Effector memory CD4-positive, alpha-beta T cell (primary cell): ENCODE measurements at regions not wholly inside any gene's neighbourhood (a gene's known extent, or its start where the extent isn't known, plus 50 kb on each side); places are given as distances from the start of the nearest gene placed in this dataset.

Source experiments
- DNase-seq, 3 donors: peaks; one replicate each; pipeline ENCODE4 v3.0.0-alpha.2; 2020
- H3K27ac ChIP-seq: 2 replicates; pipeline ENCODE4 v1.7.0; 2013; ENCODE audit warnings: mild to moderate bottlenecking, low read length, moderate library complexity; ENCODE audit not compliant: insufficient read depth, poor library complexity, severe bottlenecking
- H3K27me3 ChIP-seq: replicated peaks from 2 replicates; pipeline ENCODE4 v1.7.0; 2013; ENCODE audit warnings: mild to moderate bottlenecking, low read length; ENCODE audit not compliant: insufficient read depth, control insufficient read depth, poor library complexity, severe bottlenecking
- H3K36me3 ChIP-seq: 2 replicates; pipeline ENCODE4 v1.7.0; 2013; ENCODE audit warnings: mild to moderate bottlenecking, low read length, moderate library complexity; ENCODE audit not compliant: control insufficient read depth, insufficient read depth
- H3K4me1 ChIP-seq: 2 replicates; pipeline ENCODE4 v1.7.0; 2013; ENCODE audit warnings: low read length, mild to moderate bottlenecking; ENCODE audit not compliant: control insufficient read depth, insufficient read depth, poor library complexity, severe bottlenecking
- H3K4me3 ChIP-seq: 2 replicates; pipeline ENCODE4 v1.7.0; 2013; ENCODE audit warnings: low read length, low read depth, mild to moderate bottlenecking; ENCODE audit not compliant: insufficient read depth, poor library complexity, severe bottlenecking
- H3K9me3 ChIP-seq: 2 replicates; pipeline ENCODE4 v1.7.0; 2013; ENCODE audit warnings: mild to moderate bottlenecking, low read length, moderate library complexity; ENCODE audit not compliant: control insufficient read depth

DNA sequence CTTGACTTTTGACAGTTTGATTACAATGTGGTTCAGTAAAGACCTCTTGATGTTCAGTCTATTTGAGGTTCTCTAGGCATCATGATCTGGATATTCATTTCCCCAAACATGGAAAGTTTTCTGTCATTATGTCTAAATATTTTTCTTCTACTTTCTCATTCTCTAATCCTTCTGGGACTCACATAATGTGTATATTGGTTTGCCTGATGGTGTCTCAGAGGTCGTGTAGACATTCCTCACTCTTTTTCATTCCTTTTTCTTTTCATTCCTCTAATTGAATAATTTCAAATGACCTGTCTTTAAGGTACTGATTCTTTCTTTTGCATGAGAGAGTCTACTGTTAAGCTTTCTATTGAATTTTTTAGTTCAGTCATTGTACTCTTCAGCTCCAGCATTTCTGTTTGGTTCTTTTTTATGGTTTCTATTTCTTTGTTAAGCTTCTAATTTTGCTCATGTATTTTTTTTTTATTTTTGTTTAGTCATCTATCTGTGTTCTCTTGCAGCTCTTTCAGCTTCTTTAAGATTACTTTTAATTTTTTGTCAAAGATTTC, 158.4 kb downstream of the GDAP2 start:
- Histone ChIP-seq H3K36me3 (no peaks in the 10 kb centered on the region), H3K27ac (no peak overlapping the region)
- DNase-seq = no peak

DNA sequence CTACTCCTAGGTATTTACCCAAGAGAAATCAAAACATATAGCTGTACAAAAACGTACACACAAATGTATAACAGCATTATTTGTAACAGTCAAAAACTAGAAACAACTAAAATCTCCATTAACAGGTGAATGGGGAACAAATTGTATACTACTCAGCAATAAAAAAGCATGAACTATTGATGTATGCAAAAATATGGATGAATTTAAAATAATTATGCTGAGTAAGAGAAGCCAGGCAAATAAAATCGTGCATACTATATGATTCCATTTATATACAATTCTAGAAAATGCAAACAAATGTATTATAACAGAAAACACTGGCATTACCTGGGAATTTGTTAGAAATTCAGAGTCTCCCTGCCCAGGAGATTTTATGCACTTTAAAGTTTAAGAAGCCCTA, 150.1 kb downstream of the GDAP2 start:
- Histone ChIP-seq H3K36me3 (no peaks in the 10 kb centered on the region), H3K4me3 (no peak overlapping the region), H3K9me3 (no peaks in the 10 kb centered on the region), H3K27ac (no peak overlapping the region), H3K27me3 (no peaks in the 10 kb centered on the region), H3K4me1 (no peaks in the 10 kb centered on the region)
- DNase-seq = no peak

More for the DNA sequence above, 158.4 kb downstream of the GDAP2 start:
- Histone ChIP-seq H3K9me3 (peaks cover 4% of the 10 kb centered on the region), H3K4me1 (no peaks in the 10 kb centered on the region), H3K27me3 (no peaks in the 10 kb centered on the region), H3K4me3 (no peak overlapping the region)

DNA sequence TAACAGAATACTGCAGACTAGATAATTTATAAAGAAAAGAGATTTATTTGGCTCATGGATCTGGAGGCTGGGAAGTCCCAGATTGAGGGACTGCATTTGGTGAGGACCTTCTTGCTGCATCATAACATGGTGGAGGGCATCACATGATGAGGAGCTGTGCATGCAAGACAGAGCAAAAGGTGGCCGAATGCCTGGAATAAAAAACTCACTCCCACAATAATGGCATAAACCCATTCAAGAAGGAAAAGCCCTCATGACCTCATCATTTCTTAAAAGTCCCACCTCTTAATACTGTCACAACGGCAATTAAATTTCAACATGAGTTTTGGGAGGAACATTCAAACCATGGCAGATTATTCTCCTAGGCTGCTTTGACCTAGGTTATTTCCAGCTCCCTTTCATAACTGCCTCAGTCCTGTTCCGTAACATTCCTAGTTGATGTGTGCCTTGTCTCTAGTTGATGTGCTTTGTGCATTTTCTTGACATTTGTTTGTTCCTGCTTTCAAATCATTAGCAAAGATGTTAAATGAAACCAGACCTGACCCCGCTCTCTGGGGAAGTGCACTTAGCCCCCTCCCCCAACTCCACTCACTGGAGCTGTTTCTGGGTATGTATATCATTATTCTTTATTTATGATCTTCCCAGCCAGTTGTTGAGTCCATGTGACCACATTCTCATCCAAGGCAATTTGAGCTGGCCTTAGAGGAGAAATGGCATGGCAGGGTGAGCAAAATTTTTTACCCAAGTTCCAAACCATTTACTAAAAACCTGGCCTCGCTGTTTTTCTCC, 148.5 kb downstream of the GDAP2 start:
- Histone ChIP-seq H3K9me3 (no peaks in the 10 kb centered on the region), H3K27ac (no peak overlapping the region)
- no peak for DNase-seq

DNA sequence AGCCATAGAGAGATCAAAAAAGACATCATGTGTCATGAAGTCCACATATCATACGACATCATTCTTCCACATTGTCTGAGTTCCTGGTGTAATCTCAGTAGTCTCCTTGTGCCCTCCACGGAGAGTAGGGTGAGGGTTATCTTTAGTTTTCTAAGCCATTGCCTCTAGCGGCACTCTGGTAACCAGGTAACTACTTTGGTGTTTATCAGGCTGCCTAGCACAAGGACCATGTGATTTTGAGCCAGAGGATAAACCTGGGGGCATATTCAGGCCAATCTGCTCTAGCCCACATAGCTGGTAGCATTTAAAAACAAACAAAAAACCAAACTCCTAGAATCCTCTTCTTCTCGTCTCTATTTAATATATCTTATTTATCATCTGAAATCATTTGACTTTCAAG, 147.4 kb downstream of the GDAP2 start:
- no peaks in the 10 kb centered on the region for H3K9me3 ChIP-seq
- H3K36me3 ChIP-seq = no peaks in the 10 kb centered on the region
- H3K27ac ChIP-seq = no peak overlapping the region
- no peak for DNase-seq
- H3K27me3 ChIP-seq = no peaks in the 10 kb centered on the region
- H3K4me3 ChIP-seq = no peak overlapping the region
- H3K4me1 ChIP-seq = no peaks in the 10 kb centered on the region

More for the DNA sequence above, 148.5 kb downstream of the GDAP2 start:
- Histone ChIP-seq H3K4me3 (no peak overlapping the region), H3K36me3 (no peaks in the 10 kb centered on the region), H3K4me1 (no peaks in the 10 kb centered on the region), H3K27me3 (no peaks in the 10 kb centered on the region)

DNA sequence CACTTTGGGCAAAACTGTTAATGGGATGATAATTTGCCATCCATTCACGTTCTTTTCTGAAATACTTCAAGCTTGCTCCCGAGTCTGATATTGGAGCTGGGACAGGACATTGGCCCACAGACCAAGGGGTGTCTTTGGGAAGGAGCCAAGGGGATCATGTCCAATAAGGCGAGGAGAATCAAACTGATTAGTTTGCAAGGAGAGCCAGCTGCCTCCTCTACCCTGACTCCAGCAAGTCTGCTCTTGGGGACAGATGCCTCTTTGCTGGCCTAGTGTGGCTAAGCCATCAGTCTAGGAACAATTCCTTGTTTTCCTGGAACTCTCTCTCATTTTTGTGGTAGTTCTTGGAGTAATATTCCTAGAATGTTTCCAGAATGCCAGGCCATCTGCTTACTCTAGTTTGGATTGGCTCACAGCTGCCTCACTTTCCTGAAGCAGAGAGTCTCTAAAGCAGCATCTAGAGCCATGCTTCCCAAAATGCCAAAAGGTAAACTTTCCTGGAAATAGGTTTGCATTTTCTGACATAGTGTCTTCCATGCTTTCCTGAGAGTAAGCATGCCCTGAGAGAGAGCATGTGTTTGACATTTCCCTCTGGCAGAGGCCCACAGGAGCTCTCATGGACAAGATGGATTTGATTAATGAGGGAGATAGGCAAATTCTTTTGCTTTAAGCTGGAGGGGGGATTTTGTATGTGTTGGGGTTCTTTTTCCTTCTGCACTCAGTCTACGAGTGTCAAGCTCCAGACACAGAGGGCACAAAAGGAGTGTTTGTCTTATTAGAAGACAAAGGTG, 145.6 kb downstream of the GDAP2 start:
- no peak overlapping the region for H3K27ac ChIP-seq
- no peaks in the 10 kb centered on the region for H3K36me3 ChIP-seq
- no peak for DNase-seq

DNA sequence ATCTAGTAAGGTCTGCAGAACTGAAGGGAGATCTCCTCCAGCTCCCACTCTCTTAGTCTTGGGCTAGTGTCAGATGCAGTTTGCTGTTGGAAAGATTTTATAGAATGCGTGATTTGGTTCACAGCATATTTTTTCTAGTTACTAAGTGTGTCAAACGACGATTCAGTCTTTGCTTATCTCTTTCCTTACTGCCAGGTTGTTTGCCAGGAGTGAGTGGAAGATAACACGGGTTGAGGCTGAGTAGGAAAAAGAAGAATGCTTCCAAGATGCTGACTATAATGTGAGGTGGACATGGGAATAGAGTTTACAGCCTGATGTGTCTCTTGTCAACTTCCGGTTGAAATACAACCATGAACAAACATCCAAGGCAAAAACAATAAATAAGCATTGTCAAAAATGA, 141.4 kb downstream of the GDAP2 start:
- no peak for DNase-seq

More for the DNA sequence above, 145.6 kb downstream of the GDAP2 start:
- H3K9me3 ChIP-seq = no peaks in the 10 kb centered on the region
- no peak overlapping the region for H3K4me3 ChIP-seq
- H3K27me3 ChIP-seq = no peaks in the 10 kb centered on the region
- no peaks in the 10 kb centered on the region for H3K4me1 ChIP-seq

DNA sequence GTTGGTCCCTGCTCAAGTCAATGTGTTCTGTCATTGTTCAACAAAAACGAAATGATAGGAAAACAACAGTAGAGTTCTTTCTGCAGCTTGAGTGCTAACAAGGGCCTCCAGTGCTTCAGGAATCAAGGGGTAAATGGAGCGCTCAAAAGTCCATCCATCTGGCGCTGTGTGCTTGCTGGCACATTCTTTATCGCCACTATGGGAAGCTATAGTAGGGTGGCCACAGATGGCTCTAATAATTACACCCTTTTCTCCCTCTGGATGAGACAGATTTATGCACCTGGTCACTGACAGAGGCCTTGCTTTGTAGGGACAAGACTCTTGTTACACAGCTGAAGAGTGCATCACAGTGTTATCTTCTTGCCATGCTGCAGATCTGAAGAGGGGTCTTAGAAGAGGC, 136.0 kb downstream of the GDAP2 start:
- Histone ChIP-seq H3K9me3 (no peaks in the 10 kb centered on the region), H3K27ac (no peak overlapping the region), H3K4me3 (no peak overlapping the region), H3K27me3 (no peaks in the 10 kb centered on the region), H3K4me1 (no peaks in the 10 kb centered on the region), H3K36me3 (no peaks in the 10 kb centered on the region)
- no peak for DNase-seq

More for the DNA sequence above, 141.4 kb downstream of the GDAP2 start:
- no peak overlapping the region for H3K4me3 ChIP-seq
- no peaks in the 10 kb centered on the region for H3K36me3 ChIP-seq
- no peaks in the 10 kb centered on the region for H3K9me3 ChIP-seq
- H3K27me3 ChIP-seq = no peaks in the 10 kb centered on the region
- H3K27ac ChIP-seq = no peak overlapping the region
- H3K4me1 ChIP-seq = no peaks in the 10 kb centered on the region

DNA sequence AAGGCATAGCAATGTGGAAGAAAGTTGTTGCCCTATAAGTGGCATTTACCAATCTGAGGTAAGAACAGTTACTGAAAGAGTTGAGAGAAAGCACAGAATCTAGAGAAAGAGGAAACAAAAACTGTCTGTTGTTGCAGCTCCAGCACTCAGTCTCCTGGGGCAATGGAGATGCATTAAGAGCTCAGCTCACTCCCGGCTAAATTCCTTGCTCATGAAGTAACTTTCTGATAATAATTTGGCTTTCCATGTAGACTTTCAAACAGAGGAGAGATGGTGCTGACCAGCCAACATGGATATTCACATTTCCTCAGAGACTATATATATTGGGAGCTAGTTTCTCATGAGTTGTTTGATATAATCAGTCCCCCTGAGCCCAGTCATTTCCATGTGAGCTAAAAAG, 135.3 kb downstream of the GDAP2 start:
- Histone ChIP-seq H3K27me3 (no peaks in the 10 kb centered on the region), H3K9me3 (no peaks in the 10 kb centered on the region), H3K36me3 (no peaks in the 10 kb centered on the region), H3K4me3 (no peak overlapping the region), H3K27ac (no peak overlapping the region), H3K4me1 (no peaks in the 10 kb centered on the region)
- no peak for DNase-seq

DNA sequence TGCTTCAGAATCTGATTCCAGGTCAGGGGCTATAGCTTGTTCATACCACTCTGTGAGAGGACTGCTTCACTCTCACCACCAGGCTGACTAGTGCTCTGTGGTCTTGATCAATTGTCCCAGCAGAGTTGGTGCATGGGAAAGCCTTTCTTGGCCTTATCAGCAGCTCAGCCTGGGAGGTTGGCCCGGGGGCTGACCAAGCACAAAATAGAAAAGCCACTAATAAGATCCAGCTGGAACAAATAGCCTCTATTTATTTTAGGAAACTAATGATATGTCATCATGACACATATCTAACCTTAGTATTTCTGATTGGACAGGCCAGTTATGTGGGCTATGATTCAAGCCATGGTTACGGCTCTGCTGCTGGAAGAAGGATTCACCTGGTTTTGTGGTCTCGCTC, 134.2 kb downstream of the GDAP2 start:
- DNase-seq = no peak
- Histone ChIP-seq H3K4me1 (no peaks in the 10 kb centered on the region), H3K4me3 (no peak overlapping the region), H3K27me3 (no peaks in the 10 kb centered on the region), H3K27ac (no peak overlapping the region), H3K36me3 (no peaks in the 10 kb centered on the region), H3K9me3 (no peaks in the 10 kb centered on the region)

DNA sequence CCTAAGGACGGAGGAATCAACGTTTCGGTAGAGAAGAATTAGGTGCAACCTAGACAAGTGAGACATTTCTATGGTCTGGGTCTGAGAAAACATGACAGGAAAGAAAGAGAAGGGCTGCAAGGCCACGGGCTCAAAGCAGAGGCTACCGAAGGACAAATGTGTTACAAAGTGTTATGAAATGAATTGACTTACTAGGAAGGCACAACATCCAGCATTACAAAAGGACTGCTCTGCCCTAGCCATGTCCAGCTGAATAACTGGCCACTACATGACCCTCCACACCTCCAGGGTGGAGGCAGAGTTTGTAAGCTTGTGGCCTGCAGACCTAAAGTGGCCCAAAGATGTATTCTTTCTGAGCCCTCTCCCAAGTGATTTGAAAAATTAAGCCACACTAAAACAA, 133.6 kb downstream of the GDAP2 start:
- Histone ChIP-seq H3K36me3 (no peaks in the 10 kb centered on the region), H3K9me3 (no peaks in the 10 kb centered on the region), H3K27me3 (no peaks in the 10 kb centered on the region), H3K27ac (no peak overlapping the region), H3K4me3 (no peak overlapping the region), H3K4me1 (no peaks in the 10 kb centered on the region)
- DNase-seq = no peak
